NCI-H345 (cell line): ENCODE measurements at regions not wholly inside any gene's neighbourhood (a gene's known extent, or its start where the extent isn't known, plus 50 kb on each side); places are given as distances from the start of the nearest gene placed in this dataset.
"Not testable (repeated sequence)": the region's sequence is repeated elsewhere in the genome, so short reads cannot be mapped to it uniquely, and the experiment has no call there.

Experiments
- DNase-seq: peaks from one replicate; lab custom pipeline; 2025; lab: John Stamatoyannopoulos, UW

DNA sequence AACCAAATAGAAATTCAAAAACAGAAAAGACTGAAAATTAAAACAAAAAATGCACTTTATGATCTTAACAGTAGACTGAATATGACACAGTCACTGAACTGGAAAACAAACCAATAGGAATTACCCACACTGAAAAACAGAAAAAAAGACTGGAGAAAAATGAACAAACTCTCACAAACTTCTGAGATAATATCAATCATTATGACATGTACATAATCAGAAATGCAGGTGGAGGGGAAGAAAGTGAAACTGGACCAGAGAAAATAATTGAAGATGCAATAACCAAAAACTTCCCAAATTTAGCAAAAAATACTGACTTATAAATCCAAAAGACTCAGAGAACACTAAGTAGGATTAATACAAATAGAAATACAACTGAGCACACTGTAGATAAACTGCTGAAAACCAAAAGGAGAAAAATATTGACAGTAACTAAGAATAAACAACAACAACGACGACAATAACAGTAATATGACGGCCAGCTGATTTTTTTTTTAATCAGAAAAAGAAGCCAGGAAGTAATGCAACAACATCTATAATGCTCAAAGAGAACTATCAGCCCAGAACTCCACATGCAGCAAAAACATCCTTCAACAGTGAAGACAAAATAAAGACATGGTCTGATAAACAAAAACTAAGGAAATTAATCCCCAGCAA is 108.1 kb downstream of the ZFAND4 start:
- no peak for DNase-seq

GRCh38 chr10:45561952-45562351 is 110.6 kb downstream of the ZFAND4 start:
- DNase-seq: no peak

DNA sequence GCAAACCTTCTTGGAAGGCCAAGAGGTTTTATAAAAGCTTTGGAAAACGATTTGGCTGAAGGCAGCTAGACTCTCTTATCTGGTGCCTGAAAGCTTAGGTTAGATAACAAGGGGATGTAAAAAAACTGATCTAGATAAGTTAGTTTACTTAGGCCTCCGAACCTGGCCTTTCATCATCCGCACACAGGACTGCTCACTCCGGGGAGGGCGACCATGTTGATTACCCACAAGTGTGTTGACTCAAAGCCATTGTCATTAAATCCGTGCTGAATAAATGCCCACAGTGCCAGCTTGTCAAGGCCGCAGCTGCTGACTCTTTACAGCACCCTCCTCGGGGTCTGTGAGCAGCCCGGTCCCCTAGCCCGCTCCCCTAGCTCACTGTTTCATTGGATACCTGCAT is 112.3 kb downstream of the ZFAND4 start:
- DNase-seq: no peak

GRCh38 chr10:45558425-45558824 is 114.1 kb downstream of the ZFAND4 start:
- no peak for DNase-seq

- no peak for DNase-seq
Observed at GRCh38 chr10:45557275-45557905, 115.2 kb downstream of the ZFAND4 start.

- DNase-seq: no peak
Observed at GRCh38 chr10:45555795-45556194, 116.8 kb downstream of the ZFAND4 start.

DNA sequence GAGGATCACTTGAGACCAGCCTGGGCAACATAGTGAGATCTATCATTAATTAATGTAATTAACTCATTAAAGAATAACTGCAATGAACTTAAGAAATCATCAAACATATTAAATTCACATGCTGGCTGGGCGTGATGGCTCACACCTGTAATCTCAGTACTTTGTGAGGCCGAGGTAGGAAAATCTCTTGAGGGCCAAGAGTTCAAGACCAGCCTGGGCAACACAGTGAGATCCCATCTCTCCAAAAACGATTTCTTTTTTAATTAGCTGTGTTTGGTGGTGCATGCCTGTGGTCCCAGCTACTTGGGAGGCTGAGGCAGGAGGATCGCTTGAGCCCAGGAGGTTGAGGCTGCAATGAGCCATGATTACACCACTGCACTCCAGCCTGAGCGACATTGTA is 117.2 kb downstream of the ZFAND4 start:
- DNase-seq: not testable (repeated sequence)

DNA sequence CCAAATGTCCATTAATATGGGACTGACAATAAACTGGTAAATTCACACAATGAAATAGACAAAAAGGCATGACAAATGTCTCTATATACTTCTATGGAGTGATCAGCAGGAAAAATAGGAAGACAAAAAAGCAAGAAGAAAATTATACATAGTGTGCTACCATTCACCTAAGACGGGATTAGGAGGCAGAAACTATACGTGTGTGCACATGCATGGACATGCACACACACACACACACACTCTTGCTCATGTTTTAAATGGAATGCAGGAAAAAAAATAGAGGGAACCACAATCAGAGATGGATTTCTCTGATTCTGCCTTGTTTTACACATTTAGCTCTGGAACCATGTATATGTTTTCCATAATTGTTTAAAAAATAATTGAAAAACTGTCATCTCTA is 119.0 kb downstream of the ZFAND4 start:
- no peak for DNase-seq

DNA sequence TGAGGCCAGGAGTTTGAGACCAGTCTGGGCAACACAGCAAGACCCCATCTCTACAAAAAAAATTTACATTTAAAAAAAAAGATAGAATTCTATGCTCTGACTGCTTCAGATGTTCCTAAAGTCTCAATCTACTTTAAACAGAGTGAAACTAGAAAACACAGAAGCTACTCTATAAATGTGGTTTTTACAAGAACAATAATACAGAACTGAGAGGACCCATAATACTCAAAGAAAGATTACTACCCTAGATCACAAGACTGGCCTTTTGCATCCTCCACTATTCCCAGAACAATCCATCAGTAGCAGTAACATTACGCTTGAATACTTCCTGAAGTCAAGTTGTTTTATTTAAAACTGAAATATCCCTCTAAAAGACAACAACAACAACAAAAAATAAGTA is 119.4 kb downstream of the ZFAND4 start:
- no peak for DNase-seq

- DNase-seq: no peak
Observed at GRCh38 chr10:45552476-45552875, 120.1 kb downstream of the ZFAND4 start.

GRCh38 chr10:45550903-45551786 is 121.4 kb downstream of the ZFAND4 start:
- no peak for DNase-seq

DNA sequence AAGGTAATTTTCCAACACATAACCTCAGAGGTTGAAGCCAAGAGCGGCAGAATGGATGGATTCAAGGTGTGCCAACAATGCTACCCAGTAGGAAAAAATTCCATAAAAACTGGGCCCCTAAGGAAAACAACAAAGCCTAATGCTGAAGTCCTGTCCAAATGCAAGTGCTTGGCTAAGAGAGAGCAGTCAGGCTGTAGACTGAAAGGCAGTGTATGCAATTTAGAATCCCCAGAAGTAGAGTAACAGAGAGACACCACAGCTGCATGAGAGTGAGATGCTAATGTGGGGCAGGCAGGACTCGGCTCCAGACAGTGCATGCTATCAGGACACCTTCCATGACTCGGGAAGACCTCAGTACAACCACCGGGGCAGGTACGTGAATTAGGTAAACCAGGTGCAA is 124.5 kb downstream of the ZFAND4 start:
- no peak for DNase-seq

GRCh38 chr10:45547207-45547606 is 125.4 kb downstream of the ZFAND4 start:
- no peak for DNase-seq

GRCh38 chr10:45545150-45545549 is 127.4 kb downstream of the ZFAND4 start:
- DNase-seq: no peak

- DNase-seq: no peak
Observed at GRCh38 chr10:45544191-45544590, 128.4 kb downstream of the ZFAND4 start.

- DNase-seq: not testable (repeated sequence)
Observed at GRCh38 chr10:45541032-45541431, 131.5 kb downstream of the ZFAND4 start.

DNA sequence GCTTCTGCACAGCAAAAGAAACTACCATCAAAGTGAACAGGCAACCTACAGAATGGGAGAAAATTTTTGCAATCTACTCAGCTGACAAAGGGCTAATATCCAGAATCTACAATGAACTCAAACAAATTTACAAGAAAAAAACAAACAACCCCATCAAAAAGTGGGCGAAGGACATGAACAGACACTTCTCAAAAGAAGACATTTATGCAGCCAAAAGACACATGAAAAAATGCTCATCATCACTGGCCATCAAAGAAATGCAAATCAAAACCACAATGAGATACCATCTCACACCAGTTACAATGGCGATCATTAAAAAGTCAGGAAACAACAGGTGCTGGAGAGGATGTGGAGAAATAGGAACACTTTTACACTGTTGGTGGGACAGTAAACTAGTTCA is 132.0 kb downstream of the ZFAND4 start:
- DNase-seq: not testable (repeated sequence)

- not testable (repeated sequence) for DNase-seq
Observed at GRCh38 chr10:45539569-45539968, 133.0 kb downstream of the ZFAND4 start.

DNA sequence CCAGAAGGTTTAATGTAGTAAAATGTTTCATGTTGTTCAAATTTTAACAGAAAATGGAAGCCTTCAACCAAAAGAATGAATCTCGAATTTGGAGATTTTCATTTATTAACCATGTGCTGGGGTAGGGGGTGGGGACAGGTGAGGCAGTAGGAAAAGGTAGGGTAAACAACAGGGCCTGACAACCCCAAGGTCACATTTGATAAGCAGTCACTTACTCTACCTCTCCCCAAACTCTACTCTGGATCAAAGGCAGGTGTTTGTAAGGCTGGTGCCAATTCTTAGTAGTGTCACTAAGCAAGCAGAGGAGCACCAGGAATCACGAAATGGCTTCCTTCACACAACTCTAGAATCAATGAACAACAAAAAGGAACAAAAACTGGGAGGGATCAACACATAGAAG is 138.0 kb downstream of the ZFAND4 start:
- DNase-seq: no peak

DNA sequence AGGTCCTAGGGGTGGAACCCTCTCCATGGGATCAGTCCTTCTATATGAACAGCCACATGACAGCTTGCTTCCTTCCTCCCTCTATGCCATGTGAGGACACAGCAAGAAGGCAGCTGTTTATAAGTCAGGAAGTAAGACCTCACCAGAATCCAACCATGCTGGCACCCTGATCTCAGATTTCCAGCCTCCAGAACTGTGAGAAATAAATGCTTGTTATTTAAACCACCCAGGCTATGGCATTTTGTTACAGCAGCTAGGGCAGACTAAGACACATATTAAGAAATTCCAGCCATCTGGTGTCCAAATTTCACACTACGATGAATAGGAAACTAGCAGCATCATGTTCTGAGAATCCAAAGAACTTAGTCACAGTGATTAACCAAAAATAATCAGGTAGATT is 140.1 kb downstream of the ZFAND4 start:
- no peak for DNase-seq

DNA sequence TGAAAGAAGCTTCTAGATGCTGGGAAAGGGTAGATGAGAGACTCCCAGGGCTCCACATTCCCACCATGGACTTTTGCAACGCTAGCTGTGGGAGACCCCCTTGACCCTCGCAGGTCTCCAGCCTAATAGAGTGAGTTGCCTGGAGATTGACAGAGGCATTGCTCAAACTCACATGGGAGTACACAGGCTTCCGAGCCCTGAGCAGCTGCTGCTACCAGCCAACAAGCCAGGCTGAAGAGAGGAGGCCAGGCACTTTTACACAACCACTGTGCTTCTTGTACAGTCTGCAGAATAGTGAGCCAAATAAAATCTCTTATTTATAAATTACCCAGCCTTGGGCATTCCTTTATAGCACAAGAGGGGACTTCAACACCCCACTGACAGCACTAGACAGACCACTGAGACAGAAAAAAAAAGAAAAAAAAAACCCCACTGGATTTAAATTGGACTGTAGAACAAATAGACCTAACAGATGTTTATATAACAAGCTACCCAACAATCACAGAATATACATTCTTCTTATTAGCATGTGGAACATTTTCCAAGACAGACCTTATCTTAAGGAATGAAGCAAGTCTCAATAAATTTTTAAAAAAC is 146.2 kb downstream of the ZFAND4 start:
- DNase-seq: no peak

DNA sequence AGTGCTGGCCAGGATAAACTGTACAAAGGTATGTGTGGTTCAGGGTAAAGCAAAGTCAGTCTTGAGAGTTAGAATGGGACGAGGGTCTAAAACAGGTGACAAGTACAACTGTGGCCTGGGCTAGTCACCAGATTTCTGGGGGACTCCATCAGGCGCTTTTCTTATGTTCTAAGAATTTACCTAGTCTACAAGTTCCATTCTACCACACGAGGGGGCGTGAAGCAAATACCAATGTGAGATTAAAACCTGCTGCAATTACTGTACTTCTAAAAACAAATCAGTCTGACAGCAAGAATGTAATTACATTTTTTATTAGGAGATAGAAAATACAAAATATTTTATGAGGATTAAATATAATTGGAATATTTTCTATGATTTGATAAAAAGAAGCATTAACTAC is 146.5 kb downstream of the ALOX5 start:
- no peak for DNase-seq

DNA sequence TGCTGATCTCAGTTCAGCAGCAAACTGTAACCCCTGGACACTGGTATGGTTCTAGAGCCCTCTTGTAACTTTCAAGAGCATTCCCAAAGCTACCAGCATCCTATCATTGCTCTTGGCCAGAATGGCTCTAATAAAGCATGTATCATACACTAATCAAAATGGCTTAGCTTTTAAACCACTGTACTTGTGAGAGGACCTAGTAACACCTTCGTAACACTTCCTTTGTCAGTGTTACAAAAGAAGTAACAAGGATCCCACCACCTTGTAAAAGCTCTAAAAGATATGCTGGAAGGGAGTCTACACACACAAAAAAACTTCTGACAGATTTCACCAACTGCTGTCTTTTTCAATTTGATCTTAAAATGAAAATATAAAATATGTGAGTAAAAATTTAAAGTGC is 144.7 kb downstream of the ALOX5 start:
- DNase-seq: no peak
